H9 (cell line): ENCODE measurements at regions not wholly inside any gene's neighbourhood (a gene's known extent, or its start where the extent isn't known, plus 50 kb on each side); places are given as distances from the start of the nearest gene placed in this dataset.

ENCODE experiments used
- DNase-seq: peaks from one replicate; pipeline ENCODE4 v3.0.0-alpha.2; 2017
- H2AFZ ChIP-seq: one replicate; pipeline ENCODE4 v1.6.1; 2013; ENCODE audit warnings: mild to moderate bottlenecking, low read length, control low read depth, moderate library complexity
- H2AK5ac ChIP-seq: 2 replicates; pipeline ENCODE4 v1.6.1; 2013; ENCODE audit warnings: low read length, control low read depth, mixed read lengths; ENCODE audit not compliant: insufficient read length
- H2BK120ac ChIP-seq: one replicate; pipeline ENCODE4 v1.6.1; 2013; ENCODE audit warnings: low read depth, mild to moderate bottlenecking, low read length, control low read depth, inconsistent platforms; ENCODE audit not compliant: poor library complexity, severe bottlenecking
- H2BK12ac ChIP-seq: 2 replicates; pipeline ENCODE4 v1.6.1; 2013; ENCODE audit warnings: low read length, control low read depth, mixed read lengths, low read depth; ENCODE audit not compliant: insufficient read length
- H2BK15ac ChIP-seq: 2 replicates; pipeline ENCODE4 v1.6.1; 2013; ENCODE audit warnings: low read depth, low read length, control low read depth
- H2BK20ac ChIP-seq: one replicate; pipeline ENCODE4 v1.6.1; 2013; ENCODE audit warnings: low read depth, mild to moderate bottlenecking, low read length, control low read depth, inconsistent platforms; ENCODE audit not compliant: poor library complexity, severe bottlenecking
- H2BK5ac ChIP-seq: 2 replicates; pipeline ENCODE4 v1.6.1; 2013; ENCODE audit warnings: low read length, control low read depth, mixed read lengths; ENCODE audit not compliant: insufficient read length
- H3K14ac ChIP-seq: 2 replicates; pipeline ENCODE4 v1.6.1; 2013; ENCODE audit warnings: low read length, control low read depth; ENCODE audit not compliant: insufficient read depth
- H3K18ac ChIP-seq: 2 replicates; pipeline ENCODE4 v1.6.1; 2013; ENCODE audit warnings: low read depth, mild to moderate bottlenecking, mixed read lengths, low read length, control low read depth; ENCODE audit not compliant: insufficient read length
- H3K23ac ChIP-seq: 2 replicates; pipeline ENCODE4 v1.6.1; 2013; ENCODE audit warnings: low read length, control low read depth, mixed read lengths, low read depth; ENCODE audit not compliant: insufficient read length
- H3K23me2 ChIP-seq: 2 replicates; pipeline ENCODE4 v1.6.1; 2013; ENCODE audit warnings: low read depth, mild to moderate bottlenecking, mixed read lengths, low read length, control low read depth; ENCODE audit not compliant: insufficient read length, poor library complexity, severe bottlenecking
- H3K27ac ChIP-seq: 2 replicates; pipeline ENCODE4 v1.5.1; 2013; ENCODE audit warnings: low read length, control low read depth, mixed read lengths, low read depth; ENCODE audit not compliant: insufficient read length
- H3K27me3 ChIP-seq: 2 replicates; pipeline ENCODE4 v1.6.1; 2013; ENCODE audit warnings: low read length, control low read depth, inconsistent platforms; ENCODE audit not compliant: insufficient read depth
- H3K4ac ChIP-seq: 2 replicates; pipeline ENCODE4 v1.6.1; 2013; ENCODE audit warnings: low read depth, mild to moderate bottlenecking, control low read depth, inconsistent platforms, low read length, moderate library complexity
- H3K4me1 ChIP-seq: 2 replicates; pipeline ENCODE4 v1.6.1; 2013; ENCODE audit warnings: low read length, control low read depth, inconsistent platforms; ENCODE audit not compliant: insufficient read depth
- H3K4me2 ChIP-seq: 2 replicates; pipeline ENCODE4 v1.6.1; 2013; ENCODE audit warnings: low read length, control low read depth, mixed read lengths; ENCODE audit not compliant: insufficient read length, insufficient read depth
- H3K56ac ChIP-seq: 2 replicates; pipeline ENCODE4 v1.6.1; 2013; ENCODE audit warnings: low read depth, mild to moderate bottlenecking, mixed read lengths, low read length, control low read depth; ENCODE audit not compliant: insufficient read length
- H3K79me1 ChIP-seq: 2 replicates; pipeline ENCODE4 v1.6.1; 2013; ENCODE audit warnings: low read depth, mild to moderate bottlenecking, moderate library complexity, low read length, control low read depth, inconsistent platforms; ENCODE audit not compliant: insufficient read depth, poor library complexity, severe bottlenecking
- H3K79me2 ChIP-seq: 2 replicates; pipeline ENCODE4 v1.6.1; 2013; ENCODE audit warnings: low read length, control low read depth, inconsistent platforms; ENCODE audit not compliant: insufficient read depth
- H3K9ac ChIP-seq: 2 replicates; pipeline ENCODE4 v1.6.1; 2013; ENCODE audit warnings: low read length, control low read depth, mixed read lengths; ENCODE audit not compliant: insufficient read length; ENCODE audit errors: extremely low read depth
- H3K9me3 ChIP-seq: one replicate; pipeline ENCODE4 v1.6.1; 2013; ENCODE audit warnings: low read depth, low read length, inconsistent platforms; ENCODE audit not compliant: control insufficient read depth
- H3T11ph ChIP-seq: one replicate; pipeline ENCODE4 v1.6.1; 2013; ENCODE audit warnings: mild to moderate bottlenecking, low read length, control low read depth, inconsistent platforms
- H4K20me1 ChIP-seq: one replicate; pipeline ENCODE4 v1.6.1; 2013; ENCODE audit not compliant: control insufficient read depth, insufficient read length, insufficient read depth
- H4K5ac ChIP-seq: 2 replicates; pipeline ENCODE4 v1.6.1; 2013; ENCODE audit warnings: low read depth, mild to moderate bottlenecking, mixed read lengths, low read length, control low read depth; ENCODE audit not compliant: insufficient read length
- H4K8ac ChIP-seq: replicated peaks from 2 replicates; pipeline ENCODE4 v1.6.1; 2013; ENCODE audit warnings: low read length, control low read depth, mixed read lengths, low read depth; ENCODE audit not compliant: insufficient read length
- H4K91ac ChIP-seq: 2 replicates; pipeline ENCODE4 v1.6.1; 2013; ENCODE audit warnings: low read depth, mild to moderate bottlenecking, moderate library complexity, mixed read lengths, low read length, control low read depth; ENCODE audit not compliant: insufficient read length
- H3K27ac Mint-ChIP-seq, 3 experiments: 2 replicates in 2 of 3; 3 replicates in 1 of 3; pipeline ENCODE4 v1.8.0; 2020 to 2021; ENCODE audit warnings: mixed read lengths in 3 of 3, mild to moderate bottlenecking in 1 of 3, moderate library complexity in 1 of 3
- H3K27me3 Mint-ChIP-seq: 2 replicates; pipeline ENCODE4 v1.8.0; 2021; ENCODE audit warnings: low read depth, mild to moderate bottlenecking, moderate library complexity, mixed read lengths
- H3K36me3 Mint-ChIP-seq, 3 experiments: 2 replicates in 2 of 3; 3 replicates in 1 of 3; pipeline ENCODE4 v1.8.0; 2020 to 2021; ENCODE audit warnings: low read depth in 3 of 3, mixed read lengths in 3 of 3; ENCODE audit not compliant: insufficient read depth in 1 of 3
- H3K4me1 Mint-ChIP-seq, 2 experiments: 2 replicates each; pipeline ENCODE4 v1.8.0; 2020; ENCODE audit warnings: mixed read lengths in 2 of 2
- H3K4me3 Mint-ChIP-seq, 2 experiments: 2 replicates in 1 of 2; 3 replicates in 1 of 2; pipeline ENCODE4 v1.8.0; 2020 to 2021; ENCODE audit warnings: mild to moderate bottlenecking in 2 of 2, mixed read lengths in 2 of 2, moderate library complexity in 1 of 2
- H3K9me3 Mint-ChIP-seq, 2 experiments: 2 replicates in 1 of 2; 3 replicates in 1 of 2; pipeline ENCODE4 v1.8.0; 2020; ENCODE audit warnings: mild to moderate bottlenecking in 2 of 2, mixed read lengths in 2 of 2, moderate library complexity in 1 of 2
- CTCF ChIP-seq: fragments of 200-600 bp; sonication (generic); conservative IDR thresholded peaks from 3 replicates; pipeline ENCODE4 v1.8.0; 2021; ENCODE audit warnings: antibody characterized with exemption, mild to moderate bottlenecking
- WGBS: extraction: QIAGEN DNeasy Blood & Tissue Kit; methylation state at CpG from one replicate; pipeline ENCODE4 v1.1.7; 2013; ENCODE audit warnings: missing lambda C conversion rate, low lambda C conversion rate, mixed read lengths; ENCODE audit not compliant: insufficient read length; ENCODE audit errors: extremely low coverage; 5-methylcytosine and 5-hydroxymethylcytosine counted together

- no peak overlapping the region for H4K5ac ChIP-seq
- WGBS = no CpG with 5 or more reads among the region's 14 CpGs
- Mint-ChIP-seq H3K4me1 (peaks cover 30 to 33% of the 10 kb centered on the region in 2 experiments), H3K9me3 (peaks cover 21 to 22% of the 10 kb centered on the region in 2 experiments), H3K27ac (peak overlapping the region in 1 of 3 experiments; percentile 46; a peak in 1 of 7 replicates), H3K36me3 (peaks cover 4 to 23% (median 16%) of the 10 kb centered on the region in 3 experiments), H3K4me3 (no peak overlapping the region), H3K27me3 (no peaks in the 10 kb centered on the region)
- TF ChIP-seq CTCF = no peak
- H2BK5ac ChIP-seq = no peak overlapping the region
- H3K14ac ChIP-seq = no peak overlapping the region
- no peak overlapping the region for H4K91ac ChIP-seq
- no peak overlapping the region for H2BK20ac ChIP-seq
- H3K27ac ChIP-seq = no peak overlapping the region
- peaks cover 10% of the 10 kb centered on the region; the same call in 1 of the 2 replicates for H3K4me1 ChIP-seq
- H4K8ac ChIP-seq = no peak overlapping the region
- H3K18ac ChIP-seq = no peak overlapping the region
- H2AK5ac ChIP-seq = no peak overlapping the region
- no peaks in the 10 kb centered on the region for H3K23me2 ChIP-seq
- no peak overlapping the region for H2BK15ac ChIP-seq
- H3K56ac ChIP-seq = no peak overlapping the region
- no peak overlapping the region for H2BK120ac ChIP-seq
- DNase-seq = no peak
- no peaks in the 10 kb centered on the region for H3K79me1 ChIP-seq
- H3K23ac ChIP-seq = no peak overlapping the region
- no peak overlapping the region for H3K4ac ChIP-seq
- no peaks in the 10 kb centered on the region for H3K79me2 ChIP-seq
- no peak overlapping the region for H2BK12ac ChIP-seq
- no peaks in the 10 kb centered on the region for H3K9me3 ChIP-seq
- H3T11ph ChIP-seq = no peak overlapping the region
- no peak overlapping the region for H2AFZ ChIP-seq
- no peaks in the 10 kb centered on the region for H3K27me3 ChIP-seq
- no peak overlapping the region for H3K4me2 ChIP-seq
- no peaks in the 10 kb centered on the region for H4K20me1 ChIP-seq
- H3K9ac ChIP-seq = no peak overlapping the region
Measured at GRCh38 chr4:138890891-138891570, 124.5 kb upstream of the NOCT start.
